Effector CD8-positive, alpha-beta T cell (primary cell): ENCODE measurements at regions not wholly inside any gene's neighbourhood (a gene's known extent, or its start where the extent isn't known, plus 50 kb on each side); places are given as distances from the start of the nearest gene placed in this dataset.

Source experiments
- DNase-seq: peaks from one replicate; lab custom pipeline; 2025; lab: John Stamatoyannopoulos, UW

DNA sequence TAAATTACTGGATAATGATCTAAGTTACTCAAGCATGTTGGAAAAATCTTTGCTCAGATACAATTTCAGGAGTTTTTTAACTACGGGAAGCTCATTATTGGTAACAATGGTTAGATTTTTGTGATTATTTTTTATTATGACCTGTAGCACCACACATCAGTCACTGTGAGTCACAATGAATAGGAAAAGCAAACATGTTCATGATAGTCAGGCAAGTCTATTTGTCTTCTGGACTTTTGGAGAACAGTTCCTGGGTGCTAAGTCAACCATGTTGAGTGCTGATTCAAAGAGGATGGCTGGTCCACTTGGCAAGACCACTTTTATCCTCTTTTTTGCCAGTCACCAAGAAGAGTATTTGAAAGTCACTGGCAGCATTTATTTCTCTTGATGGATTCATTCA lies 403.2 kb downstream of the KIF4B start:
- DNase-seq, result no peak

DNA sequence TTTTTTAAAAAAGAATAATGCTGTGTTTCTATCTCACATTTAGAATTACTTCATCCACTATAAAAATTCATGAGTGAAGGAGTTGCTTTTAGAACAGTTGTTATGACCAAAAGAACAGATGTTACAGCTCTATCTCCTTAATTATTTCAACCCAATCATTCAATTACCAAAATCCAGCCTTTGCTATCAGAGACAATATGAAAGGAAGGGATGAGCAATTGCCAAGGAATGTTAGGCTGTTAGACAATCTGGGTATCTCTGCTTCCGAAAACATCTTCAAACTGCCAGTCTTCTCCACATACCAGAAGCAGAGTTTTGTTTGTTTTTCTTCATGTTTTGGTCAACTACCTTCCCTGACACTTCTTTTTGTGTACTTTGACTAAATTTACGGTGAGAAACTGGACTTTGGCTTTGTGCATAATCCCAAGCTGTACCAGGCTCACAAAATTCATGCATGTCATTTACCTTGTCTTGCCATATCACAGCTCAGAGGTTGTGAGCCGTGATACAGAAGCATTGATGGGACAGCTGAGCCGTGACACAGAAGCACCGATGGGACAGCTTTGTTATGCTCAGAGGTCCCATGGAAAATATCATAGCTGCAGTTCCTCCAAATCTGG lies 405.5 kb downstream of the KIF4B start:
- DNase-seq, result no peak

DNA sequence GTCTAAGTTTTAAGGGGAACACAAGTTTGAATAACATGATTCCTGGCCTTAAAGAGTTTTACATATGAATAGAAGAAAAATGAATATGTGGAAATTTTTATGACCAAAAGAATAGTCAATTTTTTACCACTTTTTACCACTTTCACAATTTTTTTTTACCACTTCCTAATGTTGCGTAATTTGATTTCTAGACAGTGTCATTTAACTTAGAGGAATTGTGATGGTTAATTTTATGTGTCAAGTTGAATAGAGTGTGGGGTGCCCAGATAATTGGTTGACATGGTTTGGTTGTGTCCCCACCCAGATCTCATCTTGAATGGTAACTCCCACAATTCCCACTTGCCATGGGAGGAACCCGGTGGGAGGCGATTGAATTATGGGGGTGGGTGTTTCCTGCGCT lies 416.6 kb downstream of the KIF4B start:
- no peak for DNase-seq

DNA sequence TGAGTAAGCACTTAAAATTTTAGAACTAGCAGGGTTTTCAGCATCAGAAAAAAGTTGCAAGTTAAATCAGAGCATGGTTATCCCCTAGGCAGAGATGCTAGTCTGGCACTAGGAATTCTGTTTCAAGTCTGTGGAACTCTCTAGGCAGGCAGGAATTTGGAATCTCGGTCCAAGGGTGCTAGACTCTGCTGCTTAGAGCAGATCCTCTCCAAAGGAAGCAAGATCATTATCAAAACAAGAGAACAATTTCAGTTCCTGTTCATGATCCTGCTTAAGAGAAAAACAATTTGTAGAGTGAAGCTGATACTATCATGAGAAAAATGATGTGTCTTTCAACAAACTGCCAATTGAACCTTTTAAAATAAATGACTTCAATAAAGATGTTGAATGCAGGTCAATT lies 420.7 kb downstream of the KIF4B start:
- no peak for DNase-seq

DNA sequence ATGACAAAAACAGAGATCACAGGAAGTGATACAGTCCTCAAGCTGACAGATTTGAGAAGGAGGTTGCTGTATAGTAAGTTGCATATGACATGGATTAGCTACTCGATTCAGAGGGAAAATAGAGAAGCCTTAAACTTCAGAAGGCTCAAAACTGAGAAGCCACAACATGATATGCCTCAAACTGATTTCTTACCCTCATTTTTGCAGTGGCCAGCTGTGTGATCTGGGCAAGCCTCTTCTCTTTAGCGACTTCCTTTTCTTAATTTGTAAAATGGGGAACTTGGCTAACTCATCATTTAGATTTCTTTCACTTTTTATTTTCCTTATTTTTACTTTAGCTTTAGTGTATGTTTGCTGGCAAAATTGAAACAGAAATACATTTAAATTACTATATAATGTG lies 421.1 kb downstream of the KIF4B start:
- no peak for DNase-seq

DNA sequence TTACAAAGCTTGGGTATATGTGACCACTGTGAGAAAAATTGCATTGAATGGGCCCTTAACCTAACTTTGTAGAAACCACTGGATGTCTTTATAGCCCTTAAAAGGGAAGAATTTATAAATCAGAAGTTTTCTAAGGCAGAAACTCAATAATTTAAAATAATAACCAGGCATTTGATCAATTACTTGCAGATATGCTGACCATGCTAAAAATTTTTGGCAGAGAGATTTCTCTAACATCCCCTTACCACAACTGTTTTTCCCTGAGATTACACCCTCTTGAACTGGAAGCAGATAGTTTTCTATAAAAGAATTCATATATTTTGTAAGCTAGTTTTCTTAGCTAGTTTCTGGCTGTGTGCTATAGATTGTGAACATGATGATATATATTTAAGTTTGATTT lies 428.3 kb downstream of the KIF4B start:
- DNase-seq, result no peak

DNA sequence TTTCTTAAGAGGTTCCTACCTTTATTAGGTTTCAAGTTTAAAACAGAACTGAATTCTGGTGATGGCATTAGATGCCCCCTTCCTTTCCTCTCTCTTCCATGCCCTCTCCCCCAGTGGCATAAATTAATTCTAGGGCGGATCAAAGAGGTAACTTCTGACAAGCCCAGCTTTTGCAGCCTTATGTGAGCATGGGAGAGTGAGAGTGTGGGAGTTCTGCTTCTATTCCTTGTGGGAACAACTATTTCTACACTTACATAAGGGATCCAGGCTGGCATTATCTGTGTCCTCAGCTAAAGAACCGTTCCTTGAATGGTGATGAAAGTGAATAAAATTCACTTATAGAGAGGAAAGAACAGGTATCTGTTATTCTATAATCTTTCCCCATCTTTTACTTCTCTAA lies 437.6 kb downstream of the KIF4B start:
- DNase-seq, result no peak

DNA sequence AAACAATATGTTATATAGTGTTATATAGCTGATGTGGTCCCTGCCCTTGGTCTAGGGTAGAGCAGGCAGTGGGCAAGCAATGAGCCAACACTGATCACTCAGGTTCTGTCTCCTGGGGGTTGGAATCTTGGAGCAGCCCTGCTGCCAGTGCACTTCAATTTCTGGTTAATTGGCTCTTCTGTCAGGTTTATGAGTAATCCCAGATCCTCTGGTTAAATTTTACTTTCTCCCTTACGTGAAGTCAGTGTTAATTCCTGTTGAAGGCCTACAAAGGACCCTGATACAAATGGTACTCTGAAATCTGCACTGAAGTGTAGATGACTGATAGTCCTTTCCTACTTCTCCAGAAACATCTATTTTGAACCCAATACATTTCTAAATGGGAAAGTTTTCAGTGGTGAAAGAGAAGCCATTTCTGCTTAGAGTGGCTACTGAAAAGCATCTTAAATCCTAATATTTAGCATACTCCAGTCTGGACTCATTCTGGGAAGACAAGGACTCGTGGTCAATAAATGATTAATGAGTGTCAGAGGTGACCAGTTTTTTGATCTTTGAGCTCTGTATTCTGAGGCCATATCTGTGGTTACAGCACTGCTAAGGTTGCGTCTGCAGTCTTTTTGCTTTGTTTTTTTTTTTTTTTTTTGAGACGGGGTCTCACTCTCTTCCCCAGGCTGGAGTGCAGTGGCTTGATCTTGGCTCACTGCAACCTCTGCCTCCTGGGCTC lies 442.4 kb downstream of the KIF4B start:
- no peak for DNase-seq

DNA sequence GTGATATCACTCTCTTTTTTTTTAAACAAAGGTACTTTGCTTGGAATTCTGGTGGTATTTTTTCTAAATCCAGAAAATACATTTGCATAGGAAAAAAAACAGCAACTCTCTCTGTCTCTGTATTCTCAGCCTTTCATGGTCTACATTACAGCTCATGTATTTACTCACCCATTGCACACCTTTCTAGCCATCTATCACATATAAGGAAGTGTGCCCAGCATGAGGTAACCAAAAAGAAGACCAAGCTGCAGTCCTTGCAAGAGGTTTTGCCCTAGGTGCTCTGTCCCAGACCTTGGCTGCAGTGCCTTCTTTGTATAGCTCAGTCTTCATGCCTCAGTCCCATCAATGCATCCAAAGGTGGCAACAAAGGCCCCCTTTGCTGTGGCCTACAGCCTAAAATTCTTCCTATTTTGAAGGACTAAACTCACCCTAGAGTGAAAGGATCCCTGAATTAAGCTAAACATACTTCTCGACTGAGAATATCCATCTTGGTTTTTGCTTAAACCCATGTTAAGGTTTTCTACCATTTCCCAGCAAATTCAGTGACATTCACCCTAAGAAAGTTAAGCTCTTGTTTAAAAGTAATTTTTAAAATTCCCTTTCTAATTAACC lies 446.4 kb downstream of the KIF4B start:
- DNase-seq, result no peak

DNA sequence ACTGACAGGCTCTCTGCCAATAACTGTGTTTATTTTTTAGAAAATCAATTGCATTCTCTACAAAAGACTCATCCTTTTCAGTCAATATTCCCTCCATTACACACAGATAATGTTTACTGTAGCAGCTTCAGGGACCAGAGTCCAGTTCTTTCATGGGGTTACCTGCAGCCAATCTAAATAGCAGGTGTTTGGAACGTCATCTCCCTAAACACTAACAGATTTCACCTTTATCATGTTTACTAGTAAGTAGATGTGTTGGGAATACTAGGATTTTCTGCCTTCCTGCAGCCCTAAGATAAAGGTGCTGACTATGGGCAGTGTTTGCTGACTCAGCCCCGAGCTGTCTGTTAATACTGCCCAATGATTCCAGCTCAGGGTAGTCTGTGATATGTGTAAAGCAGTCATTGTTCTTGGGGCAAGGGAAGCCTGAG lies 447.0 kb downstream of the KIF4B start:
- DNase-seq, result no peak

DNA sequence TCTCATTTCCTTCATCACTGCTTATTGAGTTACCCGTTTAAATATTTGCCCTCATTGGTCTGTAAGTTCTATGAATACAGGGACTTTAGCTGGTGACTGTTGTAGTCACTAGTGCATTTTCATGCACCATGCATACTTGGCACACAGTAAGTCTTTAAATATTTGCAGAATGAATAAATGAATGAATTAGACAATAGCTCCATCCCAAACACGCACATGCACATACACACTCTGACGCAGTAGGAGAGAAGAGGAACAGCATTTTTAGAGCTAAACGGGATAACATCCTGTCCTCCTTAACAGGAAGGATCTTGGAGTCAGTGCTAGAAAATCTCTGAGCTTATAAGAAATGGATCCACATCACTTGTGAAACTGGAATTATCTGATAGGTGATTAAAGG lies 447.7 kb downstream of the KIF4B start:
- DNase-seq, result no peak

DNA sequence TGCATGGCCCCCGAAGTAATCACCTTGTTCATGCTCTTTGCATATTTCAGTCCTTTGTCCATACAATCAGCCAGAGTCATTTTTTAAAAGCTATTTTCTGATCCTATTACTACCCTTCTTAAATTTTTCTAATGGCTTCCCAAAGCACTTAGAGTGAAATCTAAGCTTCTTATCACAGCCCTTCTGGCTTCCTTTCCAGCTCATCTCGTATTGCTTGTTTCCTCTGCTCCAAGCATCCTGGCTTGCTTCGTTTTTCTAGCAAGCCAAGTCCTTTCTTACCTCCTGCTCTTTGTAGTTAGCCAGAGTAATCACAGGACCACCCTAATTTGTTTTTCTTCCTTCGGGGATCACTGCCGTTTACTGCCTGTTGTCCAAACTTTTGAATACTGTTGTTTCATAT lies 453.3 kb downstream of the KIF4B start:
- DNase-seq, result no peak

DNA sequence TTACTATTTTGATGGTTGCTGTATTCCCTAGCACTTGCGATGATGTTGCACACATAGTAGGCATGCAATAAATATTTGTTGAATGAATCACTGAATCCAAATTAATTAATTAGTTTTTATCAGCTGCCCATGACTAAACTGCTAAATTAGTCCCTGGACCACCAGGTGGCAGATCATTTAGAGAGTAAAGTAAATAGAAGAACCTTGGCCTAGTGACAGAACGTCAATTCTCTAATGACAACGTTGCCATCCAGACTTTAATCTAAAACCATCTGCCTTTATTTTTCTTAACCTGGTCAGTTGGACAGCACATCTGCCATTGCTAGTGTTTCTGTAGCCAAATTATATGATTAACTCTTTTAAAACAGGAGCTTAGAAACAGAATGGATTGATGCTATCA lies 457.5 kb downstream of the KIF4B start:
- no peak for DNase-seq

DNA sequence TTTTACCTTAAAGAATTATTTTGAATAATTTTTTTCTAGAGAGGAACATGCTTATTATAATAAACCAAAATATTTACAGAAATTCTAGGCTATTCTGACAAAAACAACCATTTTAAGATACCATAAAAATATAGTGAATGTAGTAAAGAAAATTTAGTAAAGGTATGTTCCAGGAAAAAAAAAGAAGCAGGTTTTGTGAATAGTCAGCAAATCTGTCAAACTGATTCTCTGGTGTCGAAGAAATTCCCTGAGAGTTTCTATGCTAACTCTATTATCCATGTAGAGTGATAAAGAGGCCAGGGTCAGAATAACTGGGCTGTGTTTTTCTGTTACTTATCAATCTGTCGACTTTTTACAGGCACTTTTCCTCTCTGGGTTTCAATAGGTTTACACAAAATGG lies 459.2 kb downstream of the KIF4B start:
- DNase-seq, result no peak

DNA sequence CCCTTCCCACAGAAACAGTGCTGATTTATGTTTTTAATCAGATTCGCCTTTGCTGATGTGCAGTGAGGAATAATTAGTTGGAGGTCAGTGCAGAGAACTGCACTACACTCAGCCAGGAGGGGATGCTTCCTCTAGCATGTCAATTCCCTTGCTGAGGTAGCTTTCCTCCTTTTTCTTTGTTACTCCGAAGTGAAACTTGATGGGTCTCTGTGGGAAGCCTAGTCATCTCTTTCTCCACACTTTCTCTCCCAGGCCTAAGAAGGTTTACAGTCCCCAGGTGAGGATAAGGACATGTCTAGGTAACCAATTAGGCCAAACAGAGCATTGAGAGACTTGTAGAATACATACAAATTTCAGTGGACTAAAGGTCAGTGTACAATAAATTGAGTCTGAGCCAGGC lies 461.8 kb downstream of the KIF4B start:
- no peak for DNase-seq

DNA sequence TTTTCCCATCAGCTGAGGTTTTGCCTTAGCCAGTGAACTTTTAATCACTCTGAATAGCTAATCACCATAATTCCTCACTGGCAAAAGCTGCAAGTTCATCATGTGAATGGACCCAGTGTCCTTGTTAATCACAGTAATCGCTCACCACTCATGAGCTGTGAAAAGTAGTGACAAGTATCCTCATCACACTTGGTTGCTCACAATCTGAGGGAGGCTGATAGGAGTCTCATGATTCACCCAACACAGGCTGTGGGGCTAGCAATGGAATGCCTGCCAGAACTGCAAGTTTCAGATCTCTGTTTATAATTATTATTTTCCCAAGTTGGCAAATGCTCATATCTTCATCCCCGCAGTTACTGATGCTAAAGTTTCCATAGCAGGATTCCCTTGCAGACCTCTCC lies 467.2 kb downstream of the KIF4B start:
- DNase-seq, result no peak

DNA sequence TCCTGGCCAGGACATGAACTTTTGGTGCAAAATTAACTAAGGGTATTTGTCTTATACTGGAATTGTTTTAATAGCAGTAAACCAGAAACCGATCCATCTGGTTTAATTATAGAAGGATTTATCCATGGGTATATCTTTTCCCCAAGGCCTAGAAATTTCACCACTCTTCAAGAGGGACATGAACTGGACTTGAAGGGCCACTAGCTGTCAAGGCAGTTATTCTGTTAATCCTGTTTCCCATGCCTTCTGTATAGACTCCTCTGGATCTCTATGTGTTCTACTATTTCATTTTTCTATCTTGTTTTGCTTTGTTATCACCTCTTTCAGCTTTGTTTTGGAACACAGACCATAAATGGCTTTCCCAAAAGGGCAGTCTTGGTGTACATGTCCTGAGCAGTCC lies 467.6 kb downstream of the KIF4B start:
- DNase-seq, result no peak

DNA sequence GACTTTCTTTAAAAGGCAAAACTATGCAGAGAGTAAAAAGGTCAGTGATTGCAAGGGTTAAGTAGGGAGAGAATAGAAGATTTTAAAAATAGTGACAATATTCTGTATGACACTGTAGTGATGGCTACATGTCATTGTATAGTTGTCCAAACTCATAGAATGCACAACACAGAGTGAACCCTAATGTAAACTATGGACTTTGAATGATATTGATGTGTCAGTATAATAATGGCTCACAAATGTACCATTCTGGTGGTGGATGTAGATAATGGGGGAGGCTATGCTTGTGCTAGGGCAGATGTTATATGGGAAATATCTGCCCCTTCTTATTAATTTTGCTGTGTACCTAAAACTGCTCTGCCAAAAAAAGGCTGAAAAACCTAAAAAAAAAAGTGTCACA lies 468.9 kb downstream of the KIF4B start:
- no peak for DNase-seq

DNA sequence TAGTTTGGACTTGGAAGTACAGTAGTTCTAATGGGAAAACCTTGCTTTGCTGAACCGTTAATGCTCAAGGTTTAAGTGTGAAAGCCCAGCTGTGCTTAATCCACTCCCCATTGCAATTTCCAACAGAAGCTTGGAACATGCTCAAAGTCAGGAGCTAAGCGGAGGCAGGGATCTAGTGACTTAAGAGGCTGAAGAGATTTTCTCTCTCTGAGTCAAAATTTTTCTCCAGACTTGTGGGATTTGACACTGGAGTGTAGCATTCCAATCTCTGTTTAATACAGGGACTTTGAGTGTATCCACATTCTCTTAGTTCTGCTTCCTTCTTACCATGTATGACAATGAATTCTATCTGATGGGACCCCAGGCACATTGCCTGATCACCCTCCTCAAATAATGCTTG lies 471.8 kb downstream of the KIF4B start:
- DNase-seq, result no peak

DNA sequence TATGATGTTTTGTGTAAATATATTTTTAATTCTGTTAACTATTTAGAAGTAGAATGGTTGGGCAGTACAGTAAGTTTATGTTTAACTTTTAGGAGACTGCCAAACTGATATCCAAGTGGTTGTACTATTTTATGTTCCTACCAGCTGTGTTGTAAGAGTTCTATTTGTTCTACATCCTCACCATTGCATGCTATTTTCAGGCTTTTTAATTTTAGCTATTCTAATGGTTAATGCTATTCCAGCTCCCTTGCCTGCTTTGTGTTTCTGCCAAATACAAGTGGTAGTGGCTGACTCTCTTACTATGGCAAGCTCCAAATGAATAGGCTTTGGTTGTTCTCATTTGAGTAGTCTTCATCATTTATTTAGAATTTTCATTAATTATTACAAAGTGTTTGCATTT lies 476.4 kb downstream of the KIF4B start:
- no peak for DNase-seq

DNA sequence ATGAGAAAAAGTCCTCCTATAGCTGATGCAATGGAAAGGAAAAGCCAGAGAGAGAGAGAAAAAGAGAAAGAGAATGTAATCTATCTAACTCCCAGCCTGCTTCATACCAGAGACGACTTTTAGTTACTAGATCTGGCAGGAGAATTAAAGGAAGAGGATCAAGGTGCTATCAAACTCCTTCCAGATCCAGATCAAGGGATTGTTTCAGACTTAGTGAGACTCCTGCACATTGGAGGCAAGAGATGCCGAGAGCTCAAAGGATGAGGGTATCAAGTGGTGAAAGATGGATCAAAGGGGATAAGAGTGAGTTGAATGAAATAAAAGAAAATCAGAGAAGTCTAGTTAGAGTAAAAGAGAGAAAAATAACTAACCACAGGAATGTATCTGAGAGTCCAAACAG lies 478.6 kb downstream of the KIF4B start:
- no peak for DNase-seq

DNA sequence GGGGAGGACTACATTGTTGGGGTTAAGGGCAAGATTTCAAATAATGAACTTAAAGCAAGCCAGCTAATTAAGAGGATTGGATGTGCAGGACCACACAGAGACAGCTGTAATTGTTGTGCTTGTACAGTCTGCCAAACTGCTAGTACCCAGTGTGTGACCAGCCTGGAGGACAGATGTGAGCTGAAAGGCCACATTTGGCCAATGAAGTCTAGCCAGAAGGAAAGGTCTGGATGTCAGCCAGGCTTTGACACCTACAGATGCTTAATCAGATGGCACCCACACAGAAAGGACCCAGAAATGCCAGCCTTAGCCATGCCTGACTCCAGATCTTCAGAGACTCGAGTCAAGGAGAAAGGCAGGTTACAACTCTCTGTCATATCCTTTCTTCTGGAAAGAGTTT lies 491.1 kb downstream of the KIF4B start:
- no peak for DNase-seq

DNA sequence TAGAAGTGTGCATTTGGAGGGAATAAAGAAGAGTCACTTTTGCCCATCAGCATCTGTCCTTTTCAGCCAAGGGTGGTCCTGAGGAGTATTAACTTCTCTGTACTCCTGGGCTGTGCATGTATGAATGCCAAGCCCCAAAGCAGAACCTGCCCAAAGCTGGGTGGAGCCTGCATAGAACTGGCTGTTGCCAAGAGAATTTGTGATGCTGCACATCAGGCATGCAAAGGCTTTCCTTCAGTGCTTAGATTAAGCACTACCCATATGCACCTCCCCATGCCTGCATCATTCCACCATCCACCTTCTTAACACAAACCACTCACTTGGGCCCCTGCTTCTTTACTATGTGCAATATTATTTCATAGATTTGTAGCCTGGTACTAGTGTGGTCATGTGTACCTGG lies 493.8 kb downstream of the KIF4B start:
- no peak for DNase-seq

DNA sequence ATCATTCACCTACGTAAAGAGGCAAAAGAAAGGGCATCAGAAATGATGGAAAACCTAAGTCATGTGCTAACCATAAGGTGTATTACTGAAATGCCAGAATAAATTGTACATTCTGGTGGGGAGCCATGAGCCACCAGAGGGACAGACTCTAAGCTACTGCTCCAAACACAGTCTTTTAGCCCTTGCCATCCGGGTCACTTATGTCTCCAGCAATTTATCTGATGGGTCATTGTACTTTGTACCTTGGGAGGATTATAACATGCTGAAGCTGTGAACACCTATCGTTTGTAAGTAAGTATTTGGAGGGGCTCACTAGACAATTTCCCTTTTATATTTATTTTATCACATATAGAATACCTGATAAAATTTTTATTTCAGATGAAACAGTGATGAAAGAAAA lies 495.1 kb downstream of the KIF4B start:
- no peak for DNase-seq
